ENCODE measurements at regions not wholly inside any gene's neighbourhood (a gene's known extent, or its start where the extent isn't known, plus 50 kb on each side); places are given as distances from the start of the nearest gene placed in this dataset.

DNA sequence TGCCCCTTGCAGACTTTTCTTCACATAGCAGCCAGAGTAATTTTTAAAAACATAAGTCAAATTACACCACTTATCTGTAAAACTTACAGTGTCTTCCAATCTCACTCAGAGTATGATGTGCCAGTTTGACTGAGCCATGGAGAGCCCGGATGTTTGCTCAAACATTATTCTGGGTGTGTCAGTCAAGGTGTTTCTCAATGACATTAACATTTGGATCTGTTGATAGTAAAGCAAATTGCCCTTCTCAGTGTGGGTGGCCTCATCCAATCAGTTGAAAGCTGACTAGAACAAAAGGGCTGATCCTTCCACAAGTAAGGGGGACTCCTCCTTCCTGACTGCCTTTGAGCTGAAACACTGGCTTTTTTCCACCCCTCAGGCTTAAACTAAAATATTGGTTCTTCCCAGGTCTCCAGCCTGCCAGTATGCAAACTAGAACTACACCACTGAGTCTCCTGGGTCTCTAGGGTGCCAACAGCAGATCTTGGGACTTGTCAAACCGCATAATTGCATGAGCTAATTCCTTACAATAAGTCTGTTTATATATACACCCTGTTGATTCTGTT lies 157.9 kb upstream of the CTTNBP2NL start:
- DNase-seq, result no peak
- no peaks in the 10 kb centered on the region for H3K9me3 Mint-ChIP-seq
- no peaks in the 10 kb centered on the region for H3K27me3 ChIP-seq (ENCODE audit: control insufficient read depth, insufficient read depth, low read length)
- peaks cover 19 to 24% of the 10 kb centered on the region in 2 donors for H3K27me3 Mint-ChIP-seq (ENCODE audit: low read depth in 2 of 2)
- no peak for ATAC-seq
- intact Hi-C loops (cut with micrococcal nuclease), result no loop called here
- no peak overlapping the region for H3K4me3 Mint-ChIP-seq
- WGBS (ENCODE audit: insufficient coverage), result 91% methylated on average over 2 of the region's 2 CpGs
- no peaks in the 10 kb centered on the region for H3K9me3 ChIP-seq (ENCODE audit: control insufficient read depth, insufficient read depth, low read length)
- TF ChIP-seq, protein P1, sequence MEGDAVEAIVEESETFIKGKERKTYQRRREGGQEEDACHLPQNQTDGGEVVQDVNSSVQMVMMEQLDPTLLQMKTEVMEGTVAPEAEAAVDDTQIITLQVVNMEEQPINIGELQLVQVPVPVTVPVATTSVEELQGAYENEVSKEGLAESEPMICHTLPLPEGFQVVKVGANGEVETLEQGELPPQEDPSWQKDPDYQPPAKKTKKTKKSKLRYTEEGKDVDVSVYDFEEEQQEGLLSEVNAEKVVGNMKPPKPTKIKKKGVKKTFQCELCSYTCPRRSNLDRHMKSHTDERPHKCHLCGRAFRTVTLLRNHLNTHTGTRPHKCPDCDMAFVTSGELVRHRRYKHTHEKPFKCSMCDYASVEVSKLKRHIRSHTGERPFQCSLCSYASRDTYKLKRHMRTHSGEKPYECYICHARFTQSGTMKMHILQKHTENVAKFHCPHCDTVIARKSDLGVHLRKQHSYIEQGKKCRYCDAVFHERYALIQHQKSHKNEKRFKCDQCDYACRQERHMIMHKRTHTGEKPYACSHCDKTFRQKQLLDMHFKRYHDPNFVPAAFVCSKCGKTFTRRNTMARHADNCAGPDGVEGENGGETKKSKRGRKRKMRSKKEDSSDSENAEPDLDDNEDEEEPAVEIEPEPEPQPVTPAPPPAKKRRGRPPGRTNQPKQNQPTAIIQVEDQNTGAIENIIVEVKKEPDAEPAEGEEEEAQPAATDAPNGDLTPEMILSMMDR (IDR thresholded peaks at IDR 0.05), result no peak
- no peaks in the 10 kb centered on the region for H3K4me1 ChIP-seq (ENCODE audit: control insufficient read depth, insufficient read depth, low read length)
- H3K27ac ChIP-seq (ENCODE audit: low read length), result no peak overlapping the region
- H3K4me3 ChIP-seq (ENCODE audit: low read length), result no peak overlapping the region
- no peak overlapping the region for H3K27ac Mint-ChIP-seq
- H3K36me3 ChIP-seq (ENCODE audit: control insufficient read depth, insufficient read depth, low read length), result no peaks in the 10 kb centered on the region
- no peaks in the 10 kb centered on the region for H3K36me3 Mint-ChIP-seq
- no peaks in the 10 kb centered on the region for H3K4me1 Mint-ChIP-seq

DNA sequence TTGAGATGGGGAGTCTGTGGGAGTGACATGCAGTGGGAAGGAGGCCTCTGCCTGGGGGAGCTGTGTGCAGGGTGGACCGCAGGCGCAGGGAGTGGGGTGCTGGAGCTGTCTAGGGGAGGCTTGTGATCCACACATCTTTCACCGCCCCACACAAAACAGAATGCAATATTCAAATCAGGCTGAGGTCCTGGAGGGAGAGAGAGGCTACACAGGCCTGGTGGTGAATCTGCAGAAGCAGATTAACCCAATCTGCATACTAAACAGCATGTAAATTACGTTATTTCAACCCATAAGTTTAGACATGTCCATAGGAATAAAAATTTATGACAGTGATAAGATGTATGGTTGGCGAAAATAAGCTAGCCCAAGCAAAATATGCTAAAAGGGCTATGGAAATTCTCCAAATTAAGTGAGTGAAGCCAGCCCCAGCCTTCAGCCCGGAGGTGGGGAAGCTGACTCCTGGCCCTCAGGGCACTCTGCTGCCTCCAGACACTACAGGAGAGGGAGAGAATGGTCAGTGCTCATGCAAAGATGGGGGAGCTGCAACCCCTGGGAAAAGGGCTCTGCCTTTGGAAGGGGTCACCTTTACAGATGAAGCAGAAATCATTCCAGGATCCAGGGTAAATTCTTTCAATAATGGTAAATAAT lies 156.2 kb upstream of the CTTNBP2NL start:
- ATAC-seq (no peak), DNase-seq (no peak)
- Histone ChIP-seq H3K9me3 (ENCODE audit: control insufficient read depth, insufficient read depth, low read length) (no peaks in the 10 kb centered on the region), H3K4me1 (ENCODE audit: control insufficient read depth, insufficient read depth, low read length) (no peaks in the 10 kb centered on the region), H3K27ac (ENCODE audit: low read length) (no peak overlapping the region), H3K27me3 (ENCODE audit: control insufficient read depth, insufficient read depth, low read length) (no peaks in the 10 kb centered on the region), H3K36me3 (ENCODE audit: control insufficient read depth, insufficient read depth, low read length) (no peaks in the 10 kb centered on the region), H3K4me3 (ENCODE audit: low read length) (no peak overlapping the region)
- Mint-ChIP-seq H3K9me3 (no peaks in the 10 kb centered on the region), H3K4me3 (no peak overlapping the region), H3K27me3 (ENCODE audit: low read depth in 2 of 2) (peaks cover 19 to 27% of the 10 kb centered on the region in 2 donors), H3K27ac (no peak overlapping the region), H3K36me3 (no peaks in the 10 kb centered on the region), H3K4me1 (no peaks in the 10 kb centered on the region)
- TF ChIP-seq, protein P1 (IDR thresholded peaks at IDR 0.05), result no peak
- intact Hi-C loops (cut with micrococcal nuclease), result no loop called here
- WGBS (ENCODE audit: insufficient coverage), result 67% methylated on average over 4 of the region's 6 CpGs

DNA sequence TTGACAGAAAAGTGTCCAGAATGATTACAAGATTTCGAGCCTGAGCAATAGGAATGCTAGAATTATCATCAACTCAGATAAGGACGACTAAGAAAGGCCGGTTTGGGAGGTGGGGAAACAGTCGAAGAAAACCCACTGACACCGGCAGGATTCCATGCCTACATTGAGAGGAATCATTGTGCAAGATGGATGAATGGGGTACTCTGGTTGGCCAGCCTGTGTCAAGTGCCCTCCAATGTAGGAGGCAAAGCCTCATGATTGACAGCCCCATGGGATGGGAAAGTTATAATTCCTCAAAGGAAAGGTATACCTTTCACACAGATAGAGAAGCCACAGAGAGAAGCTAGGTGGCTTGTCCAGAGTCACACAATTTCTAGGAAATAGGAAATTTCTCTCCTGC lies 153.5 kb upstream of the CTTNBP2NL start:
- TF ChIP-seq, protein P1 (IDR thresholded peaks at IDR 0.05), result no peak
- WGBS (ENCODE audit: insufficient coverage), result 89% methylated on average over 5 of the region's 5 CpGs
- Mint-ChIP-seq H3K9me3 (no peaks in the 10 kb centered on the region), H3K4me1 (no peaks in the 10 kb centered on the region), H3K27ac (no peak overlapping the region), H3K36me3 (no peaks in the 10 kb centered on the region), H3K4me3 (no peak overlapping the region), H3K27me3 (ENCODE audit: low read depth in 2 of 2) (peaks cover 19 to 21% of the 10 kb centered on the region in 2 donors)
- H3K4me1 ChIP-seq (ENCODE audit: control insufficient read depth, insufficient read depth, low read length), result no peaks in the 10 kb centered on the region
- ATAC-seq (no peak), DNase-seq (no peak)
- no peaks in the 10 kb centered on the region for H3K36me3 ChIP-seq (ENCODE audit: control insufficient read depth, insufficient read depth, low read length)
- no peaks in the 10 kb centered on the region for H3K27me3 ChIP-seq (ENCODE audit: control insufficient read depth, insufficient read depth, low read length)
- H3K9me3 ChIP-seq (ENCODE audit: control insufficient read depth, insufficient read depth, low read length), result no peaks in the 10 kb centered on the region
- H3K27ac ChIP-seq (ENCODE audit: low read length), result no peak overlapping the region
- H3K4me3 ChIP-seq (ENCODE audit: low read length), result no peak overlapping the region
- intact Hi-C loops (cut with micrococcal nuclease), result no loop called here

DNA sequence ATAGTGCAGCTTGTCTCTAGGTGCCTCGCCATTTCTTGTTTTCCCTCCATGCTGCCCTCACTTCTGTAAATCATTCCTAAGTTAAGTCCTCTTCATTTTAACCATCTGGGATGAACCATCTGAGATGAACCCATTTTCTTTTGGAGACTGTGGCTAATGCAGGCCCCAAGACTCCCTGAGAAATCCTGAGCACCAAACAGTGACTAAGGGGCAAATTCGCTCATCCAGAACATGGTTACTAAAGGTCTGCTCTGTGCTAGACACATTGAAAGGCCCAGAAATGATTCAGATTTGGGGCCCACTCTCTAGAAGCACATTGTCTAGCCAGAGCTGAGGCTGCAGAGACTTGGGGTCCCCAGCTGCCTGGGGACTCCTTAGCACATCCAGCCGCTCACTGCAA lies 151.9 kb upstream of the CTTNBP2NL start:
- ATAC-seq, result no peak
- DNase-seq, result no peak
- Mint-ChIP-seq H3K9me3 (no peaks in the 10 kb centered on the region), H3K27me3 (ENCODE audit: low read depth in 2 of 2) (peaks cover 12 to 15% of the 10 kb centered on the region in 2 donors), H3K4me1 (no peaks in the 10 kb centered on the region), H3K36me3 (no peaks in the 10 kb centered on the region), H3K4me3 (no peak overlapping the region), H3K27ac (no peak overlapping the region)
- H3K36me3 ChIP-seq (ENCODE audit: control insufficient read depth, insufficient read depth, low read length), result no peaks in the 10 kb centered on the region
- H3K9me3 ChIP-seq (ENCODE audit: control insufficient read depth, insufficient read depth, low read length), result no peaks in the 10 kb centered on the region
- H3K27me3 ChIP-seq (ENCODE audit: control insufficient read depth, insufficient read depth, low read length), result no peaks in the 10 kb centered on the region
- WGBS (ENCODE audit: insufficient coverage), result 93% methylated on average over 3 of the region's 3 CpGs
- no peak overlapping the region for H3K4me3 ChIP-seq (ENCODE audit: low read length)
- intact Hi-C loops (cut with micrococcal nuclease), result no loop called here
- H3K4me1 ChIP-seq (ENCODE audit: control insufficient read depth, insufficient read depth, low read length), result no peaks in the 10 kb centered on the region
- TF ChIP-seq, protein P1 (IDR thresholded peaks at IDR 0.05), result no peak
- no peak overlapping the region for H3K27ac ChIP-seq (ENCODE audit: low read length)

All from natural killer cell (primary cell).